K562 (cell line): ENCODE measurements at regions not wholly inside any gene's neighbourhood (a gene's known extent, or its start where the extent isn't known, plus 50 kb on each side); places are given as distances from the start of the nearest gene placed in this dataset.

Source experiments
- ATAC-seq: fragments of 200-7000 bp; cut with Tn5 transposase; 3 replicates; pipeline ENCODE4 v1.9.1; 2020; ENCODE audit warnings: moderate library complexity
- BruUV-seq: library from RNA; stranded (reverse); fragments of 400-500 nt; replicated peaks from 2 replicates; lab custom pipeline; 2021; lab: Mats Ljungman, UMichigan
- CTCF ChIA-PET: fragments of 300-600 bp; formaldehyde crosslinking; extraction: SDS; loops from one replicate; lab custom pipeline; 2021; ENCODE audit warnings: low intra/inter-chr PET ratio; lab: Yijun Ruan, JAX
- POLR2A ChIA-PET: fragments of 300-600, 350-650 bp; sonication (Branson Sonifier 250); formaldehyde crosslinking; extraction: SDS; loops from one replicate; lab custom pipeline; 2021; ENCODE audit warnings: antibody characterized with exemption, inconsistent platforms; lab: Yijun Ruan, JAX
- DNase-seq, 4 experiments: peaks; one replicate each; pipeline versions ENCODE4 v3.0.0 to v3.0.0-alpha.2; 2011 to 2018; ENCODE audit warnings: low spot score in 3 of 4, mixed read lengths in 3 of 4; ENCODE audit errors: extremely low read depth in 1 of 4
- FAIRE-seq: peaks from 2 replicates; lab custom pipeline; 2011; peaks lifted over from hg19 to GRCh38; lab: Jason Lieb, UNC
- H2AFZ ChIP-seq: 2 replicates; pipeline ENCODE4 v1.6.0; 2011; ENCODE audit warnings: low read depth, low read length, control low read depth, inconsistent platforms
- H3K27ac ChIP-seq: fragments of 200-600 bp; 3 replicates; pipeline ENCODE4 v1.8.0; 2011; ENCODE audit warnings: low read depth, mild to moderate bottlenecking, control low read depth, inconsistent platforms, low read length, moderate library complexity, mixed read lengths; ENCODE audit errors: extremely low read depth
- H3K27me3 ChIP-seq, 2 experiments: fragments of 300-600 bp in 1 of 2; 2 replicates in 1 of 2; 3 replicates in 1 of 2; pipeline versions ENCODE4 v1.6.0 to v1.8.0; 2011; ENCODE audit warnings: inconsistent platforms in 2 of 2, low read length in 2 of 2, mild to moderate bottlenecking in 1 of 2, mixed read lengths in 1 of 2, moderate library complexity in 1 of 2; ENCODE audit not compliant: control insufficient read depth in 2 of 2, insufficient read depth in 2 of 2
- H3K36me3 ChIP-seq: fragments of 300-600 bp; 3 replicates; pipeline ENCODE4 v1.8.0; 2011; ENCODE audit warnings: mild to moderate bottlenecking, low read length, inconsistent platforms; ENCODE audit not compliant: control insufficient read depth, insufficient read depth
- H3K4me1 ChIP-seq, 2 experiments: fragments of 200-600 bp in 1 of 2; replicated peaks in 1 of 2; 2 replicates in 1 of 2; 3 replicates in 1 of 2; pipeline versions ENCODE4 v1.5.1 to v1.8.0; 2011; ENCODE audit warnings: inconsistent platforms in 2 of 2, low read length in 2 of 2, mild to moderate bottlenecking in 1 of 2, mixed read lengths in 1 of 2, moderate library complexity in 1 of 2; ENCODE audit not compliant: control insufficient read depth in 2 of 2, insufficient read depth in 2 of 2
- H3K4me2 ChIP-seq: 2 replicates; pipeline ENCODE4 v1.6.1; 2011; ENCODE audit warnings: low read length, control low read depth, inconsistent platforms, mixed read lengths; ENCODE audit not compliant: insufficient read depth
- H3K4me3 ChIP-seq: fragments of 200-600 bp; sonication (generic), shearing (Covaris generic); 2 replicates; pipeline ENCODE4 v1.5.1; 2016; ENCODE audit warnings: control low read depth, inconsistent platforms
- H3K79me2 ChIP-seq: fragments of 200-600 bp; 3 replicates; pipeline ENCODE4 v1.8.0; 2011; ENCODE audit warnings: low read length, inconsistent platforms; ENCODE audit not compliant: control insufficient read depth, insufficient read depth
- H3K9ac ChIP-seq, 2 experiments: 2 replicates each; pipeline versions ENCODE4 v1.6.0 to v1.6.1; 2011; ENCODE audit warnings: low read depth in 2 of 2, low read length in 2 of 2, control low read depth in 1 of 2, inconsistent platforms in 1 of 2, mild to moderate bottlenecking in 1 of 2, mixed read lengths in 1 of 2; ENCODE audit not compliant: insufficient read depth in 1 of 2
- H3K9me1 ChIP-seq: one replicate; pipeline ENCODE4 v1.6.0; 2011; ENCODE audit warnings: inconsistent platforms, mild to moderate bottlenecking, low read length, moderate library complexity; ENCODE audit not compliant: control insufficient read depth, insufficient read depth
- H3K9me3 ChIP-seq: replicated peaks from 2 replicates; pipeline ENCODE4 v1.5.1; 2011; ENCODE audit warnings: low read depth, low read length, inconsistent platforms; ENCODE audit not compliant: control insufficient read depth, insufficient read depth
- H4K20me1 ChIP-seq: replicated peaks from 2 replicates; pipeline ENCODE4 v1.6.1; 2011; ENCODE audit warnings: low read length, inconsistent platforms, mixed read lengths; ENCODE audit not compliant: control insufficient read depth, insufficient read depth
- CBFA2T2 ChIP-seq: fragments of 450-650 bp; conservative IDR thresholded peaks from 2 replicates; pipeline ENCODE4 v1.6.1; 2017; ENCODE audit warnings: mild to moderate bottlenecking
- MEF2A ChIP-seq: IDR thresholded peaks from 2 replicates; pipeline ENCODE4 v1.6.1; 2011; ENCODE audit warnings: low read depth, mild to moderate bottlenecking, low read length, moderate library complexity; ENCODE audit not compliant: control insufficient read depth
- MIER1 ChIP-seq: fragments of 450-650 bp; IDR thresholded peaks from 2 replicates; pipeline ENCODE4 v1.6.1; 2016; ENCODE audit warnings: antibody characterized with exemption, mild to moderate bottlenecking, low read depth
- MXI1 ChIP-seq: IDR thresholded peaks from 2 replicates; pipeline ENCODE4 v1.6.1; 2011; ENCODE audit warnings: low read depth, mild to moderate bottlenecking, improper control_type of control experiment, low read length
- POLR2AphosphoS2 ChIP-seq: IDR thresholded peaks from 2 replicates; pipeline ENCODE4 v1.6.1; 2012; ENCODE audit warnings: low read length, improper control_type of control experiment
- RBM25 ChIP-seq: fragments of 200-400 bp; formaldehyde crosslinking; IDR thresholded peaks from 2 replicates; pipeline ENCODE4 v1.6.1; 2018; ENCODE audit warnings: low read length, low read depth, moderate library complexity; ENCODE audit not compliant: severe bottlenecking
- TAL1 ChIP-seq: fragments of 450-650 bp; IDR thresholded peaks from 2 replicates; pipeline ENCODE4 v1.6.1; 2016; ENCODE audit warnings: mild to moderate bottlenecking
- ZNF764 ChIP-seq: fragments of 250-450 bp; sonication (Bioruptor Pico); IDR thresholded peaks from 2 replicates; pipeline ENCODE4 v1.4.0; 2020; ENCODE audit warnings: low read depth, mild to moderate bottlenecking, moderate library complexity
- WGBS: fragments of 100-300 bp; shearing (Covaris generic); methylation state at CpG from one replicate; pipeline ENCODE4 v1.1.6; 2016; ENCODE audit warnings: low coverage, mixed read lengths; ENCODE audit not compliant: insufficient coverage; ENCODE audit errors: missing lambda C conversion rate; 5-methylcytosine and 5-hydroxymethylcytosine counted together
- in situ Hi-C: fragments of 300-500 bp; cut with MboI; formaldehyde crosslinking; loops from 4 replicates; pipeline ENCODE4 v1.15.0; 2018; ENCODE audit warnings: inconsistent platforms, mixed read lengths
- intact Hi-C: fragments of 100-400 bp; cut with micrococcal nuclease; formaldehyde crosslinking; loops from 2 replicates; pipeline ENCODE4 v1.14.2; 2022
- TF ChIP-seq, protein P1 (sequence below), 2 experiments: fragments of 450-650 bp; conservative IDR thresholded peaks; 2 replicates each; pipeline ENCODE4 v1.6.1; 2017; ENCODE audit warnings: mild to moderate bottlenecking in 2 of 2, moderate library complexity in 2 of 2
- TF ChIP-seq, protein P2 (sequence below): fragments of 250-450 bp; sonication (Bioruptor Pico); IDR thresholded peaks from 2 replicates; pipeline ENCODE4 v1.4.0; 2020; ENCODE audit warnings: mild to moderate bottlenecking
- TF ChIP-seq, protein P3 (sequence below), 2 experiments: fragments of 450-650 bp; formaldehyde crosslinking in 1 of 2; IDR thresholded peaks; 2 replicates each; pipeline versions ENCODE4 v1.4.0 to v1.6.1; 2014 to 2020; ENCODE audit warnings: mild to moderate bottlenecking in 2 of 2, borderline replicate concordance in 1 of 2, low read depth in 1 of 2

DNA sequence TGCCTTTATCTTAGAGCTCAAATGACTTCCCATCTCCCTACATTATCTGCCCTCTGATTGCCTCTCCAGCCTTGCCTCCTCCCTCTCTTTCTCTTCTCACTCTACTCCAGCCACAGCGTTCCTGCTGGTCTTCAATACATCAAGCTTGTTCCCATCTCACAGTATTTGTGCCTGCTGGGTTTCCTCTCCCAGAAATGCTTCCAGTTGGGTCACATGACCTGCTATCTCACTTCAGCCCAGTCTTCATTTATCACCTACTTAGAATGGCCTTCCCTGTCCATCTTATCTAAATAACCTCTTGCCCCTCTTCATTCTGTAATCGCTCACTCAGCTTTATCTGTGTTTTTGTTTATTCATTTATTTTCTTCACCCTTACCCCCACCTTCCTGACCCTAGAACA is 61.8 kb upstream of the FAR1 start (continued):
- TF ChIP-seq, protein P1, sequence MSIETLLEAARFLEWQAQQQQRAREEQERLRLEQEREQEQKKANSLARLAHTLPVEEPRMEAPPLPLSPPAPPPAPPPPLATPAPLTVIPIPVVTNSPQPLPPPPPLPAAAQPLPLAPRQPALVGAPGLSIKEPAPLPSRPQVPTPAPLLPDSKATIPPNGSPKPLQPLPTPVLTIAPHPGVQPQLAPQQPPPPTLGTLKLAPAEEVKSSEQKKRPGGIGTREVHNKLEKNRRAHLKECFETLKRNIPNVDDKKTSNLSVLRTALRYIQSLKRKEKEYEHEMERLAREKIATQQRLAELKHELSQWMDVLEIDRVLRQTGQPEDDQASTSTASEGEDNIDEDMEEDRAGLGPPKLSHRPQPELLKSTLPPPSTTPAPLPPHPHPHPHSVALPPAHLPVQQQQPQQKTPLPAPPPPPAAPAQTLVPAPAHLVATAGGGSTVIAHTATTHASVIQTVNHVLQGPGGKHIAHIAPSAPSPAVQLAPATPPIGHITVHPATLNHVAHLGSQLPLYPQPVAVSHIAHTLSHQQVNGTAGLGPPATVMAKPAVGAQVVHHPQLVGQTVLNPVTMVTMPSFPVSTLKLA (conservative IDR thresholded peaks at IDR 0.05): no peak

DNA sequence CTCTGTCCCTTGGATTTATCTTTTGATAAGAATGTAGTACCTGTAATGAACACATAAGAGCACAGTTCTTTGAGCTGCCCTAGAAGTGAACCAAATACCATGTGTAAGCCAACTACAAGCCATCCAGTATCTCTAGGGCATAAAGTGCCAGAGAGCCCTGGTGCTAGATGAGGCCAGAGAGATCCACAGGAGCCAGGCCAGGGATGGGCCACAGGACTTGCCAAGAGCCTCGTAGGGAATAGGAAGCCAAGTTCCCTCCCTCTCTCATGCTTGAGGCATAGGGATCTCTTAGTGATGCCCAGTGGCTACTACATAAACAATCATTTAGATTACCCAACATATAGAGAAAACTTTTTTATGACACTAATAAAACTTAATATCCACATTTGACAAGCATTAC is 64.8 kb upstream of the FAR1 start:
- in situ Hi-C loops: no loop called here
- TF ChIP-seq MXI1: no peak
- no peak for TF ChIP-seq RBM25
- TF ChIP-seq TAL1: no peak
- no peak for TF ChIP-seq MEF2A
- no peak for TF ChIP-seq POLR2AphosphoS2
- no peak for TF ChIP-seq ZNF764 (CRISPR knock-in tag)
- TF ChIP-seq MIER1: no peak
- TF ChIP-seq, protein P2, sequence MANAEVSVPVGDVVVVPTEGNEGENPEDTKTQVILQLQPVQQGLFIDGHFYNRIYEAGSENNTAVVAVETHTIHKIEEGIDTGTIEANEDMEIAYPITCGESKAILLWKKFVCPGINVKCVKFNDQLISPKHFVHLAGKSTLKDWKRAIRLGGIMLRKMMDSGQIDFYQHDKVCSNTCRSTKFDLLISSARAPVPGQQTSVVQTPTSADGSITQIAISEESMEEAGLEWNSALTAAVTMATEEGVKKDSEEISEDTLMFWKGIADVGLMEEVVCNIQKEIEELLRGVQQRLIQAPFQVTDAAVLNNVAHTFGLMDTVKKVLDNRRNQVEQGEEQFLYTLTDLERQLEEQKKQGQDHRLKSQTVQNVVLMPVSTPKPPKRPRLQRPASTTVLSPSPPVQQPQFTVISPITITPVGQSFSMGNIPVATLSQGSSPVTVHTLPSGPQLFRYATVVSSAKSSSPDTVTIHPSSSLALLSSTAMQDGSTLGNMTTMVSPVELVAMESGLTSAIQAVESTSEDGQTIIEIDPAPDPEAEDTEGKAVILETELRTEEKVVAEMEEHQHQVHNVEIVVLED (CRISPR knock-in tag): no peak
- no peak for TF ChIP-seq CBFA2T2
- TF ChIP-seq, protein P3, sequence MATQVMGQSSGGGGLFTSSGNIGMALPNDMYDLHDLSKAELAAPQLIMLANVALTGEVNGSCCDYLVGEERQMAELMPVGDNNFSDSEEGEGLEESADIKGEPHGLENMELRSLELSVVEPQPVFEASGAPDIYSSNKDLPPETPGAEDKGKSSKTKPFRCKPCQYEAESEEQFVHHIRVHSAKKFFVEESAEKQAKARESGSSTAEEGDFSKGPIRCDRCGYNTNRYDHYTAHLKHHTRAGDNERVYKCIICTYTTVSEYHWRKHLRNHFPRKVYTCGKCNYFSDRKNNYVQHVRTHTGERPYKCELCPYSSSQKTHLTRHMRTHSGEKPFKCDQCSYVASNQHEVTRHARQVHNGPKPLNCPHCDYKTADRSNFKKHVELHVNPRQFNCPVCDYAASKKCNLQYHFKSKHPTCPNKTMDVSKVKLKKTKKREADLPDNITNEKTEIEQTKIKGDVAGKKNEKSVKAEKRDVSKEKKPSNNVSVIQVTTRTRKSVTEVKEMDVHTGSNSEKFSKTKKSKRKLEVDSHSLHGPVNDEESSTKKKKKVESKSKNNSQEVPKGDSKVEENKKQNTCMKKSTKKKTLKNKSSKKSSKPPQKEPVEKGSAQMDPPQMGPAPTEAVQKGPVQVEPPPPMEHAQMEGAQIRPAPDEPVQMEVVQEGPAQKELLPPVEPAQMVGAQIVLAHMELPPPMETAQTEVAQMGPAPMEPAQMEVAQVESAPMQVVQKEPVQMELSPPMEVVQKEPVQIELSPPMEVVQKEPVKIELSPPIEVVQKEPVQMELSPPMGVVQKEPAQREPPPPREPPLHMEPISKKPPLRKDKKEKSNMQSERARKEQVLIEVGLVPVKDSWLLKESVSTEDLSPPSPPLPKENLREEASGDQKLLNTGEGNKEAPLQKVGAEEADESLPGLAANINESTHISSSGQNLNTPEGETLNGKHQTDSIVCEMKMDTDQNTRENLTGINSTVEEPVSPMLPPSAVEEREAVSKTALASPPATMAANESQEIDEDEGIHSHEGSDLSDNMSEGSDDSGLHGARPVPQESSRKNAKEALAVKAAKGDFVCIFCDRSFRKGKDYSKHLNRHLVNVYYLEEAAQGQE (IDR thresholded peaks at IDR 0.05; ENCODE audit: borderline replicate concordance): no peak
- TF ChIP-seq, protein P3 (CRISPR knock-in tag; IDR thresholded peaks at IDR 0.05; ENCODE audit: low read depth): no peak

More for the DNA sequence above, 64.8 kb upstream of the FAR1 start:
- DNase-seq (no peak), FAIRE-seq (no peak), ATAC-seq (no peak)
- POLR2A ChIA-PET: no interaction called here
- Histone ChIP-seq H3K9ac (no peak overlapping the region), H3K9me1 (no peaks in the 10 kb centered on the region), H3K27ac (no peak overlapping the region), H3K4me2 (no peak overlapping the region), H2AFZ (no peak overlapping the region), H3K4me3 (no peak overlapping the region), H3K27me3 (no peaks in the 10 kb centered on the region), H3K79me2 (no peaks in the 10 kb centered on the region), H3K36me3 (no peaks in the 10 kb centered on the region), H3K4me1 (no peaks in the 10 kb centered on the region), H4K20me1 (no peaks in the 10 kb centered on the region), H3K9me3 (no peaks in the 10 kb centered on the region)
- CTCF ChIA-PET: no interaction called here
- WGBS: 0% methylated on average over 1 of the region's 1 CpG
- BruUV-seq: no TSS peak
- intact Hi-C loops: no loop called here
